ENCODE measurements at regions not wholly inside any gene's neighbourhood (a gene's known extent, or its start where the extent isn't known, plus 50 kb on each side); places are given as distances from the start of the nearest gene placed in this dataset.

- TF ChIP-seq POLR2A (IDR thresholded peaks at IDR 0.05; ENCODE audit: low read length): no peak
- TF ChIP-seq GATA1 (IDR thresholded peaks at IDR 0.05; ENCODE audit: low read depth, low read length): no peak
These were observed 214.2 kb upstream of the TMCO5A start for GRCh38 chr15:37720267-37720666.
